ENCODE measurements at regions not wholly inside any gene's neighbourhood (a gene's known extent, or its start where the extent isn't known, plus 50 kb on each side); places are given as distances from the start of the nearest gene placed in this dataset.
"Not testable (repeated sequence)": the region's sequence is repeated elsewhere in the genome, so short reads cannot be mapped to it uniquely, and the experiment has no call there.

- DNase-seq (ENCODE audit: low spot score): no peak
These were observed 1423.3 kb upstream of the PCDH20 start for GRCh38 chr13:62838929-62839328.

DNA sequence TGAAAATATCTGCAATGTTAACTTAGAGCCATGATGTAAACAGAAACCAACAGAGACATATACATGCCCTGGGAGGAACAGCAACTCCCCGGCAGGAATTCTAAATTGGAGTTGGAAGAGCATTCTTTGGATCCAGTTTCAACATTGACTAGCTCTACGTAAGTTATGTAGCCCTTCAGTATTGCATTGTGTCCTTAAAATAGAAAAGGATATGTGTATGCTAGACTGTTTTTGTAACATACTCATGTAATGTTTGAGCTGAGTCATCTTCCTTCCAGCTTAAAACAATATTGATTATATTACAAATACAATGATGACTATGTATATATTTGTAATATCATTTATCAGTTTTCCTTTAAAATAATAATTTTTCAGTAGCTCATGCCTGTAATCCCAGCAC is 1422.2 kb upstream of the PCDH20 start:
- DNase-seq (ENCODE audit: low spot score): no peak

- no peak for DNase-seq (ENCODE audit: low spot score)
These were observed 1413.8 kb upstream of the PCDH20 start for GRCh38 chr13:62829486-62829885.

GRCh38 chr13:62799931-62800436 is 1384.3 kb upstream of the PCDH20 start:
- DNase-seq (ENCODE audit: low spot score): no peak

GRCh38 chr13:62799038-62799535 is 1383.4 kb upstream of the PCDH20 start:
- no peak for DNase-seq (ENCODE audit: low spot score)

- no peak for DNase-seq (ENCODE audit: low spot score)
These were observed 1378.2 kb upstream of the PCDH20 start for GRCh38 chr13:62793850-62794249.

DNA sequence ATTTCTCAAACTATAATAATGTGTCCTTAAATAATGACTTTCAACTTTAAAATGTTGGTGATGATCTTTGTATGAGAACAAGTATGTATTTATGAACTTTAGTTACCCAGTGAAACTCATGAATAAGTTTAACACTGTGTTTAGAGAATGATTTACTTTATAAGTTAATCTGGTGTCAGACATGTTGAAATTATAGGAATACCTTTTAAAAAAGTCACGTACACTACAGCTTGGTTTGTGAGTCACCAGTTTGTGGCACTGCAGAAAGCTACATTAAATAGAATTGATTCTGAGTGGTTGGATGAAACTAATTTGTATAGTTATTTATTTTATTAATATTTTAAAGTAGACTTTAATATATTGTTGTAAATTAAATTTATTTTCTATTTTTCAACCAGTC is 1366.2 kb upstream of the PCDH20 start:
- DNase-seq (ENCODE audit: low spot score): no peak

DNA sequence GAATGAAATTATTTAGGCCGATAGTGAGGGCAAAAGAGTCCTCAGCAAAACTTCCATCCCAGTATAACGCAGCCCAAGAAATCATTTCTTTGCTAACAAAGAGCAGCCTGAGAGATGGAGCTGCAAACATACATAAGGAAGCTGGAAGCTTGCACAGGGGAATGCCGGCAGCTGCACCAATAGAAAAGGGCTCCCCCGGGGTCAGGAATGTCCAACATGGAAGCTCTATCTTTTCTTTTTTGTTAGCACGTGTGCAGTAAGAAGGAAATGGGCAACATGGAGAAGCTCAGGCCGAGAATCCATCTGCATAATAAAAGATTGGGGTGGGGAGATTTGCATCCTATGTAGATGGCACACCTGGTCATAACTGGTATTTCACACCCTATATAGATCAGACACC is 1363.5 kb upstream of the PCDH20 start:
- no peak for DNase-seq (ENCODE audit: low spot score)

DNA sequence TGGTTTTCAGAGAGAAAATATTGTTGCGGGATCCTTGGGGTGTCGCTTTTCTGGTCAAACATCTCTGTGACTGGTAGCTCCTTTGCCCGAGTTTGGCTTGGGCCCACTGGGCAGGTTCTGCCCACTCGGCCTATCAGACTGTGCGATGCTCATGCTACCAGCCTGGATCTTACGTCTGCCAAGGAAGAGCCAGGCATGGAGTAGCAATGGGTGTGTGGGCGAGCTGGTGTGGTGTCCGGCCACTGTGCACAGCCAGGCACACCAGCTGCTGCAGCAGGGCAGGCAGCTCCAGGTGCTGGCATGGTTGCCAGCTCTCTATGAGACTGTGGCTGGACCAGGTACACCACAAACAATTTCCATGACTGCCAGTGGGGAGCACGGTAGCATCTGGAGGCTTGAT is 1351.8 kb upstream of the PCDH20 start:
- no peak for DNase-seq (ENCODE audit: low spot score)

DNA sequence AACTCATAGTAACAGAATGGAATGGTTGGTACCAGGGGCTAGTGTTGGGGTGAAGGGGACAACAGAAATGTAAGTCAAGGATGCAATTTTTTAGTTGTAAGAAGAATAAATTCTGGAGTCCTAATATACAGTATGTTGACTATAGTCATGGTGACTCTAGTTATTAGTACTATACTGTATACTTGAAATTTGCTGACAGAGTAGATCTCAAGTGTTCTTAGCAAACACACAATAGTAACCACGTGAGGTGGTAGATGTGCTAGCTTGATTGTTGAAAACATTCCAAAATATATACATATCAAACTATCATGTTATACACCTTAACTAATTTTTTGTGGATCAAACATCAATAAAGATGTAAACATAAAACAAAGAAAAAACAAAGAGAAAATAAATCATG is 1345.1 kb upstream of the PCDH20 start:
- DNase-seq (ENCODE audit: low spot score): no peak

DNA sequence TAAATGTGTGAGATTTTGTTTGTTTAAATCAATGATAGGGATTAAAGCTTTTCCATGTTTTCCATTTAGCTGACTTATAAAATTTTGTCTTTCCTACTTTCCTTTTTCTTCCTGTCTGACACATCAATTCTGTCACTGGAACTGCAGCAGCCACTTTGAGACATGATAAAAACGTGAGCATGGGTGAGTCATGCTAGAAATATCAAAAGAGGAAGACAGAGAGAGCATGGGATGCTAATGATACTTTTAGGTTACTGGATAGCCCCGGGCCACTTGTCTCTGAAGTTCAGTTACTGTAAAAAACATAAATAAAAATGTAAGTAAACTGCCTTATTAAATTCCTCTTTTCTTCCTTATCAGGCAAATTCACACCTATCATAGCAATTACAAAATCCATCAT is 1332.0 kb upstream of the PCDH20 start:
- DNase-seq (ENCODE audit: low spot score): no peak

DNA sequence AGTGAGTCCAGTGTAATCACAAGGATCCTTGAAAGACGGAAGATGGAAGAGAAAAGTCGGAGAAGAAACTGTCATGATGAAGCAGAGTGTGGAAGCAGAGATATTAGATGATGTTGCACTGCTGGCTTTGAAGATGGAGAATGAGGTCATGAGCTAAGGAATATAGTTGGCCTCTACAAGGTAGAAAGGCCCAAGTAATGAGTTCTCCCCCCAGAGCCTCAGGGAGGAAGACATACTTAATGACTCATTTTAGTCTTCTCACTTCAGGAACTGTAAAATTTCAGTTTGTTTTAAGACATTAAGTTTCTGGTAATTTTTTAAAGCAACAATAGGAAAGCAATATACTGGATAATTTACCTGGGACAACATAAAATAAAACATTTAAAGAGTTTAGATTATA is 1331.5 kb upstream of the PCDH20 start:
- DNase-seq (ENCODE audit: low spot score): no peak

- not testable (repeated sequence) for DNase-seq (ENCODE audit: low spot score)
These were observed 1314.1 kb upstream of the PCDH20 start for GRCh38 chr13:62729746-62730145.

- DNase-seq (ENCODE audit: low spot score): no peak
These were observed 1306.2 kb upstream of the PCDH20 start for GRCh38 chr13:62721893-62722292.

DNA sequence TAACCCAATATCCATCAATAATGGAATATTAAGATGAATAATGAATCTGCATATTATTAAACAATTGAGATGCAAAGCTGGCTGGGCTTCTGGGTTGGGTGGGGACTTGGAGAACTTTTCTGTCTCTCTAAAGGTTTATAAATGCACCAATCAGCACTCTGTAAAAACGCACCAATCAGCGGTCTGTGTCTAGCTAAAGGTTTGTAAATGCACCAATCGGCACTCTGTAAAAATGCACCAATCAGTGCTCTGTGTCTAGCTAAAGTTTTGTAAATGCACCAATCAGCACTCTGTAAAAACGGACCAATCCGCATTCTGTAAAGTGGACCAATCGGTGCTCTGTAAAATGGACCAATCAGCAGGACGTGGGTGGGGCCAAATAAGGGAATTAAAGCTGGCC is 1296.3 kb upstream of the PCDH20 start:
- not testable (repeated sequence) for DNase-seq (ENCODE audit: low spot score)

GRCh38 chr13:62710787-62711186 is 1295.1 kb upstream of the PCDH20 start:
- DNase-seq (ENCODE audit: low spot score): no peak

DNA sequence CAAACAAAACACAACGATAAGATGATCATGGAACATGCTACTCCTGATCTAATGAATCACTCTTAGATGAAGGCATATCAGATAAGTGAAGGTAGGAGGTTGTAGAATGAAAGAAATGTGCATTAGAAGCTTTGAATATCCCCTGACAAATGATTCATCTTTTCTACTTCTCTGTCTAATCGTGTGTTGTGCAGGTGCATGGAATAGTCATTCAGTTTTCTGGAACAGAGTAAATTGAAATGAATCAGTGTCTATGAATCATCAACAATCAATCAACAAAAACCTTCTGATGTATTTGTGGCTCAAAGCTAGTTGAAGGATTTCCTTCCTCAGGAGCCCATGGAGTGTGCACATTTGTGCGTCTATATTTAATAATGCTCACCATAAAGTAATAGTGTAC is 1290.4 kb upstream of the PCDH20 start:
- no peak for DNase-seq (ENCODE audit: low spot score)

- DNase-seq (ENCODE audit: low spot score): no peak
These were observed 1289.2 kb upstream of the PCDH20 start for GRCh38 chr13:62704875-62705274.

DNA sequence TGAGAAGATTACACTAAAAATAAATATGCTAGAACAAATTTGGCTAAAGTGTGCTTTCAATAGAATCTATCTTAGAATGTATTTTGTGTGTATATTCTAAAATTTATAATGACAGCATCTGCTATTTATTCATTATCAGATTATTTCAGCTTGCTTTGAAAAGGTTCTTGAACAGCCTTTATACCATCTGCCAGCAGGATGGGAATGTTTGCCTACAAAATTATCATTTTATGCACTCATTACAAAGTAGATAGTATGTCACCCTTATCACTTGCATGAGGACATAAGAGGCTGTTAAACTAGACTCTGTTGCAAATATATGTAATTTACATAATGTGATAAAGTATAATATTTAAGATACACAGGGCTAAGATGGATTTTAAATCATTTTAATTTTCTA is 1286.9 kb upstream of the PCDH20 start:
- no peak for DNase-seq (ENCODE audit: low spot score)

DNA sequence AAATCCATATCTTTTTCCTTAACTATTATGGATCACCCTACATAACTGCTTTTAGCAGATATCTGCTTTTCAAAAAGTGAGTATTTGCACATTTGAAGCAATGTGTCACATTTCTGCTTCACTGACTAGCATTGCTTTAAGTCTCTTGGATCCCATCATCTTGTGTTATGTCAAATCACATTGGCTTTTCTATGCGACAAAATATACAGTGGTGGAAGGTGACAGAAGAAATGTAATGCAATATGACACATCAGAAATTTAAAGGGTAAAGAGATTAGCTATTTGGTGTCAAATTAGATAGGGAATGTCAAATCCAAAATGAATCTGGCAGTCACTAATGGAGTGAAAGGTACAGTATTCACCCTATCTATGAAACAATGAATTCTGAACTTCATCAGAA is 1282.1 kb upstream of the PCDH20 start:
- DNase-seq (ENCODE audit: low spot score): no peak

DNA sequence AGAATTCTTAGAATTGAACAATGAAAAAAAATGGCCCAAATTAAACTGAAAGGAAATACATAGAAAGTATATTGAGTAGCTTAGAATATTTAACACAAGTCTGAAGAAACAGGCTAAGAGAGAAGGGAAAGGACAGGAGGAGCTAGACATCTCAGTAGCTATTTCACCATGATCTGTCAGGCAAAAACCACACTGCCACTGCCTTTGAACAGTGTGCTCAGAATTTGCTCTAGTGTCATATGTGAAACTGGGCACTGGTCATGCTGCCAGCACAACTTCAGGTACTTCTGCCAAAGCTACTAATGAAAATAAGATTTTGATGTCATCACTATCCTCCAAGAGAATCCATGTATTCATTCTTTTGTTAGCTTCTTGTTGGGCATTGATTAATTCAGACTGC is 1280.8 kb upstream of the PCDH20 start:
- no peak for DNase-seq (ENCODE audit: low spot score)

DNA sequence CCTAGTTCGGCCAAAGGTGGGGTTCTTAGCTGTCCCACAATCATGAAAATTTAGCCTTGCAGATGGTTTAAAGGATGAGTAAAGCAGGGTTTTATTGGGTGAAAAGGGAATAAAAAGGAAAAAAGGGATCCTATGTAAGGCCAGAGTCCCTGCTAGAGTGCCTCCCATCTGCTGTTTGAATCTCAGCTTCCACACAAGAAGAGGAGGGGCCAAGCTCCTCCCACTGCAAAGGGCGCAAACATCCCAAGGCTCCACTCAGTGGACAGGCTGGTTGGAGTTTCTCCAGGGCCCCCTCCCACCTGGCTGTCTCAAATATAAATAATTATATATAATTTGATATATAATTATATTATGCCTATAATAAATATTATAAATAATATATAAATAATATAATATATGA is 1272.1 kb upstream of the PCDH20 start:
- no peak for DNase-seq (ENCODE audit: low spot score)

GRCh38 chr13:62684359-62684758 is 1268.7 kb upstream of the PCDH20 start:
- no peak for DNase-seq (ENCODE audit: low spot score)

DNA sequence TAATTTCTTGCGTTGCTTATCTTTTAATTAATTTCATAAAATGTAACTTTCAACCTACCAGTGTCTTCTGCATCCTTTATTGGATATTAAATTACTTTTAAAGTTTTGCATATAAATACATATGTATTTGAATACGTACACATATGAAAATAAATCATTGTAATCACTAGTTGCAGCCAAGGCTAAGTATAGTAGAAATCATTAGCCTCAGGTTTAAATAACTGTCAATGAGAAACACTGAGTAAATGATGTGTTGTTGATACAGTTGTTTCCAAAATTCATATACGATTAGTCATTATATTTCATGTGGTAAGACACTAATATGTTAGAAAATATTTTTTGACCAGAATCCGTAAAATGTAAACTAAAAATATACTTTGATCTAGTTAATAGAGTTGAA is 1267.1 kb upstream of the PCDH20 start:
- DNase-seq (ENCODE audit: low spot score): no peak

GRCh38 chr13:62678039-62678438 is 1262.4 kb upstream of the PCDH20 start:
- DNase-seq (ENCODE audit: low spot score): no peak

Measured in AG08395 (cell line).